T-cell (primary cell): ENCODE measurements at regions not wholly inside any gene's neighbourhood (a gene's known extent, or its start where the extent isn't known, plus 50 kb on each side); places are given as distances from the start of the nearest gene placed in this dataset.

Experiments
- ATAC-seq, 4 experiments: fragments of 200-7000 bp in 3 of 4; fragments of 150-1000 bp in 1 of 4; cut with Tn5 transposase; replicated peaks in 1 of 4; 1 replicate in 3 of 4; 2 replicates in 1 of 4; pipeline ENCODE4 v1.10.0; 2021; ENCODE audit warnings: moderate library complexity in 3 of 4, mild to moderate bottlenecking in 2 of 4, moderate number of reproducible peaks in 1 of 4
- CTCF ChIA-PET, 2 donors: fragments of 300-600 bp; sonication (Branson Sonifier 250); formaldehyde crosslinking; loops; one replicate each; lab custom pipeline; 2022; ENCODE audit warnings: antibody characterized with exemption in 2 of 2; lab: Charles Lee
- POLR2A ChIA-PET, 2 donors: fragments of 300-600 bp; sonication (Branson Sonifier 250); formaldehyde crosslinking; loops; one replicate each; lab custom pipeline; 2022; ENCODE audit warnings: antibody characterized with exemption in 2 of 2; lab: Charles Lee
- DNase-seq, 35 experiments: peaks; one replicate each; pipeline versions ENCODE4 v3.0.0 to v3.0.0-alpha.2; 2013 to 2023
- H3K27ac ChIP-seq: one replicate; pipeline ENCODE4 v1.5.1; 2013; ENCODE audit warnings: low read length
- H3K27me3 ChIP-seq, 2 experiments: replicated peaks in 1 of 2; 1 replicate in 1 of 2; 2 replicates in 1 of 2; pipeline versions ENCODE4 v1.6.1 to v1.7.0; 2013; ENCODE audit warnings: low read length in 1 of 2, mixed read lengths in 1 of 2; ENCODE audit not compliant: control insufficient read depth in 2 of 2, insufficient read depth in 2 of 2; ENCODE audit errors: extremely low read depth in 1 of 2
- H3K36me3 ChIP-seq, 2 donors: 1 replicate in 1 of 2; 2 replicates in 1 of 2; pipeline versions ENCODE4 v1.6.1 to v1.7.0; 2013; ENCODE audit warnings: low read length in 1 of 2; ENCODE audit not compliant: control insufficient read depth in 2 of 2, insufficient read depth in 1 of 2; ENCODE audit errors: extremely low read depth in 1 of 2
- H3K4me1 ChIP-seq, 2 experiments: 1 replicate in 1 of 2; 2 replicates in 1 of 2; pipeline versions ENCODE4 v1.6.1 to v1.7.0; 2013; ENCODE audit warnings: low read length in 2 of 2, mixed read lengths in 1 of 2; ENCODE audit not compliant: insufficient read depth in 2 of 2, control insufficient read depth in 1 of 2; ENCODE audit errors: extremely low read depth in 1 of 2
- H3K4me3 ChIP-seq, 2 donors: 1 replicate in 1 of 2; 2 replicates in 1 of 2; pipeline versions ENCODE4 v1.5.1 to v1.7.0; 2013; ENCODE audit warnings: mild to moderate bottlenecking in 2 of 2, low read length in 1 of 2, moderate library complexity in 1 of 2; ENCODE audit not compliant: control insufficient read depth in 1 of 2; ENCODE audit errors: extremely low read depth in 1 of 2
- H3K9me3 ChIP-seq: 2 replicates; pipeline ENCODE4 v1.7.0; 2013
- H3K27ac Mint-ChIP-seq, 2 donors: one replicate each; pipeline ENCODE4 v1.8.0; 2020 to 2021; ENCODE audit warnings: mild to moderate bottlenecking in 2 of 2, mixed read lengths in 2 of 2
- H3K27me3 Mint-ChIP-seq, 2 donors: one replicate each; pipeline ENCODE4 v1.8.0; 2021 to 2022; ENCODE audit warnings: mixed read lengths in 2 of 2
- H3K36me3 Mint-ChIP-seq: one replicate; pipeline ENCODE4 v1.8.0; 2021; ENCODE audit warnings: mixed read lengths
- H3K4me1 Mint-ChIP-seq, 3 donors: one replicate each; pipeline ENCODE4 v1.8.0; 2020 to 2022; ENCODE audit warnings: mixed read lengths in 3 of 3, mild to moderate bottlenecking in 1 of 3
- H3K4me3 Mint-ChIP-seq, 3 donors: one replicate each; pipeline ENCODE4 v1.8.0; 2020 to 2022; ENCODE audit warnings: mild to moderate bottlenecking in 3 of 3, mixed read lengths in 3 of 3, moderate library complexity in 3 of 3
- H3K9me3 Mint-ChIP-seq, 3 donors: one replicate each; pipeline ENCODE4 v1.8.0; 2020 to 2022; ENCODE audit warnings: mixed read lengths in 3 of 3
- WGBS: methylation state at CpG from one replicate; pipeline ENCODE4 v1.1.5; 2013; ENCODE audit warnings: missing lambda C conversion rate; ENCODE audit not compliant: insufficient coverage; 5-methylcytosine and 5-hydroxymethylcytosine counted together

GRCh38 chr9:23254404-23255184 is 571.4 kb downstream of the ELAVL2 start:
- Histone ChIP-seq H3K27ac (no peak overlapping the region), H3K4me3 (no peak overlapping the region), H3K4me1 (no peaks in the 10 kb centered on the region), H3K9me3 (peaks cover 2% of the 10 kb centered on the region), H3K27me3 (no peaks in the 10 kb centered on the region), H3K36me3 (no peaks in the 10 kb centered on the region)
- H3K27me3 Mint-ChIP-seq, result no peaks in the 10 kb centered on the region
- H3K9me3 Mint-ChIP-seq, result peaks cover 14 to 33% (median 25%) of the 10 kb centered on the region in 3 donors
- H3K27ac Mint-ChIP-seq, result no peak overlapping the region
- ChIA-PET CTCF (no interaction called here), POLR2A (no interaction called here)
- H3K4me3 Mint-ChIP-seq, result no peak overlapping the region
- ATAC-seq (no peak), DNase-seq (no peak)
- H3K36me3 Mint-ChIP-seq, result no peaks in the 10 kb centered on the region
- H3K4me1 Mint-ChIP-seq, result no peaks in the 10 kb centered on the region
- no CpG with 5 or more reads among the region's 9 CpGs for WGBS

- Histone ChIP-seq H3K36me3 (no peaks in the 10 kb centered on the region), H3K4me3 (no peak overlapping the region), H3K27me3 (no peaks in the 10 kb centered on the region), H3K27ac (no peak overlapping the region), H3K9me3 (peaks cover 2% of the 10 kb centered on the region), H3K4me1 (no peaks in the 10 kb centered on the region)
- ChIA-PET CTCF (no interaction called here), POLR2A (no interaction called here)
- DNase-seq (no peak), ATAC-seq (no peak)
- H3K4me3 Mint-ChIP-seq, result no peak overlapping the region
- no peaks in the 10 kb centered on the region for H3K27me3 Mint-ChIP-seq
- peaks cover 11 to 28% (median 22%) of the 10 kb centered on the region in 3 donors for H3K9me3 Mint-ChIP-seq
- WGBS, result no CpG with 5 or more reads among the region's 3 CpGs
- no peaks in the 10 kb centered on the region for H3K36me3 Mint-ChIP-seq
- no peak overlapping the region for H3K27ac Mint-ChIP-seq
- H3K4me1 Mint-ChIP-seq, result no peaks in the 10 kb centered on the region
These were observed 570.7 kb downstream of the ELAVL2 start for GRCh38 chr9:23255346-23255745.

- CTCF ChIA-PET, result no interaction called here
- peaks cover 2% of the 10 kb centered on the region for H3K9me3 ChIP-seq
- no peaks in the 10 kb centered on the region for H3K27me3 Mint-ChIP-seq
- ATAC-seq (no peak), DNase-seq (no peak)
- H3K36me3 Mint-ChIP-seq, result no peaks in the 10 kb centered on the region
- POLR2A ChIA-PET, result no interaction called here
- H3K27ac Mint-ChIP-seq, result no peak overlapping the region
- no peaks in the 10 kb centered on the region for H3K4me1 ChIP-seq
- H3K4me3 ChIP-seq, result no peak overlapping the region
- no peak overlapping the region for H3K4me3 Mint-ChIP-seq
- H3K9me3 Mint-ChIP-seq, result peaks cover 9 to 24% (median 19%) of the 10 kb centered on the region in 3 donors
- H3K27ac ChIP-seq, result no peak overlapping the region
- no peaks in the 10 kb centered on the region for H3K36me3 ChIP-seq
- no peaks in the 10 kb centered on the region for H3K27me3 ChIP-seq
- WGBS, result 86% methylated on average over 1 of the region's 1 CpG
- H3K4me1 Mint-ChIP-seq, result no peaks in the 10 kb centered on the region
These were observed 567.5 kb downstream of the ELAVL2 start for GRCh38 chr9:23258569-23258968.

GRCh38 chr9:23278561-23278960 is 547.5 kb downstream of the ELAVL2 start:
- ATAC-seq (no peak), DNase-seq (no peak)
- CTCF ChIA-PET, result no interaction called here
- H3K9me3 Mint-ChIP-seq, result peaks cover 9 to 20% (median 13%) of the 10 kb centered on the region in 3 donors
- H3K4me1 ChIP-seq, result no peaks in the 10 kb centered on the region
- no peak overlapping the region for H3K27ac Mint-ChIP-seq
- no peaks in the 10 kb centered on the region for H3K36me3 ChIP-seq
- H3K27me3 ChIP-seq, result no peaks in the 10 kb centered on the region
- H3K4me1 Mint-ChIP-seq, result no peaks in the 10 kb centered on the region
- no peak overlapping the region for H3K4me3 ChIP-seq
- no peak overlapping the region for H3K4me3 Mint-ChIP-seq
- H3K27me3 Mint-ChIP-seq, result no peaks in the 10 kb centered on the region
- no peaks in the 10 kb centered on the region for H3K9me3 ChIP-seq
- H3K27ac ChIP-seq, result no peak overlapping the region
- H3K36me3 Mint-ChIP-seq, result no peaks in the 10 kb centered on the region
- POLR2A ChIA-PET, result no interaction called here

GRCh38 chr9:23287390-23287789 is 538.6 kb downstream of the ELAVL2 start:
- Mint-ChIP-seq H3K4me3 (no peak overlapping the region), H3K36me3 (no peaks in the 10 kb centered on the region)
- DNase-seq, result no peak

GRCh38 chr9:23288545-23288944 is 537.5 kb downstream of the ELAVL2 start:
- POLR2A ChIA-PET, result no interaction called here
- Mint-ChIP-seq H3K27me3 (no peaks in the 10 kb centered on the region), H3K27ac (no peak overlapping the region), H3K36me3 (no peaks in the 10 kb centered on the region), H3K4me3 (no peak overlapping the region), H3K9me3 (peaks cover 3 to 10% (median 5%) of the 10 kb centered on the region in 3 donors), H3K4me1 (no peaks in the 10 kb centered on the region)
- Histone ChIP-seq H3K27ac (no peak overlapping the region), H3K4me3 (no peak overlapping the region), H3K27me3 (no peaks in the 10 kb centered on the region), H3K9me3 (no peaks in the 10 kb centered on the region), H3K4me1 (no peaks in the 10 kb centered on the region), H3K36me3 (no peaks in the 10 kb centered on the region)
- DNase-seq, result no peak
- WGBS, result 71% methylated on average over 1 of the region's 4 CpGs
- CTCF ChIA-PET, result interaction anchor here in 1 of 2 donors (0.6 kb wide), 1 partner anchor 536 kb away, joined by 8 read pairs; no protein-coding TSS in a partner anchor
- ATAC-seq, result no peak

More at GRCh38 chr9:23287390-23287789, 538.6 kb downstream of the ELAVL2 start:
- Mint-ChIP-seq H3K9me3 (peaks cover 3 to 16% (median 8%) of the 10 kb centered on the region in 3 donors), H3K4me1 (no peaks in the 10 kb centered on the region), H3K27me3 (no peaks in the 10 kb centered on the region), H3K27ac (no peak overlapping the region)
- H3K27me3 ChIP-seq, result no peaks in the 10 kb centered on the region
- ChIA-PET CTCF (no interaction called here), POLR2A (no interaction called here)
- H3K4me3 ChIP-seq, result no peak overlapping the region
- H3K36me3 ChIP-seq, result no peaks in the 10 kb centered on the region
- WGBS, result no CpG with 5 or more reads among the region's 1 CpG
- no peak overlapping the region for H3K27ac ChIP-seq
- no peak for ATAC-seq
- H3K4me1 ChIP-seq, result no peaks in the 10 kb centered on the region
- no peaks in the 10 kb centered on the region for H3K9me3 ChIP-seq
